H1 (cell line): ENCODE measurements at regions not wholly inside any gene's neighbourhood (a gene's known extent, or its start where the extent isn't known, plus 50 kb on each side); places are given as distances from the start of the nearest gene placed in this dataset.

Experiments
- CTCF ChIA-PET: fragments of 300-600 bp; sonication (Branson Sonifier 250); formaldehyde crosslinking; loops from one replicate; lab custom pipeline; 2021; ENCODE audit not compliant: partially characterized antibody; lab: Charles Lee
- POLR2A ChIA-PET: fragments of 300-600 bp; sonication (Branson Sonifier 250); formaldehyde crosslinking; loops from one replicate; lab custom pipeline; 2021; ENCODE audit warnings: inconsistent platforms; ENCODE audit not compliant: partially characterized antibody; lab: Charles Lee
- DNase-seq, 2 experiments: peaks; one replicate each; pipeline versions ENCODE4 v3.0.0 to v3.0.0-alpha.2; 2010 to 2022; ENCODE audit warnings: low spot score in 2 of 2, low read depth in 1 of 2, mixed read lengths in 1 of 2
- FAIRE-seq: peaks from 2 replicates; lab custom pipeline; 2011; peaks lifted over from hg19 to GRCh38; lab: Jason Lieb, UNC
- H2AFZ ChIP-seq: 2 replicates; pipeline ENCODE4 v1.8.1; 2012; ENCODE audit warnings: low read length, inconsistent platforms
- H2AK5ac ChIP-seq: 2 replicates; pipeline ENCODE4 v1.6.1; 2013; ENCODE audit warnings: low read depth, low read length
- H2BK120ac ChIP-seq: replicated peaks from 2 replicates; pipeline ENCODE3; 2013; ENCODE audit warnings: low read depth, low read length, inconsistent platforms
- H2BK12ac ChIP-seq: 2 replicates; pipeline ENCODE4 v1.6.1; 2013; ENCODE audit warnings: low read depth, low read length
- H2BK15ac ChIP-seq: 2 replicates; pipeline ENCODE4 v1.6.1; 2013; ENCODE audit warnings: low read length
- H2BK20ac ChIP-seq: 2 replicates; pipeline ENCODE4 v1.6.1; 2013; ENCODE audit warnings: low read length
- H2BK5ac ChIP-seq: 2 replicates; pipeline ENCODE4 v1.6.1; 2013; ENCODE audit warnings: low read depth, low read length
- H3K14ac ChIP-seq: 2 replicates; pipeline ENCODE4 v1.6.1; 2013; ENCODE audit warnings: inconsistent platforms; ENCODE audit not compliant: insufficient read length
- H3K18ac ChIP-seq: 2 replicates; pipeline ENCODE4 v1.6.1; 2013; ENCODE audit warnings: low read length; ENCODE audit errors: extremely low read depth
- H3K23ac ChIP-seq: 2 replicates; pipeline ENCODE4 v1.6.1; 2013; ENCODE audit warnings: inconsistent platforms; ENCODE audit not compliant: insufficient read length
- H3K23me2 ChIP-seq: 2 replicates; pipeline ENCODE4 v1.6.1; 2013; ENCODE audit warnings: low read depth, low read length
- H3K27ac ChIP-seq: 2 replicates; pipeline ENCODE4 v1.6.1; 2011; ENCODE audit warnings: low read depth, low read length, inconsistent platforms
- H3K27me3 ChIP-seq, 4 experiments: replicated peaks in 1 of 4; 1 replicate in 1 of 4; 2 replicates in 3 of 4; pipeline versions ENCODE4 v1.6.1 to v1.8.1; 2011 to 2013; ENCODE audit warnings: low read length in 3 of 4, mild to moderate bottlenecking in 3 of 4, inconsistent platforms in 2 of 4, mixed read lengths in 2 of 4, moderate library complexity in 1 of 4; ENCODE audit not compliant: control insufficient read depth in 3 of 4, insufficient read depth in 3 of 4; ENCODE audit errors: extremely low read depth in 1 of 4
- H3K36me3 ChIP-seq, 4 experiments: 2 replicates each; pipeline versions ENCODE4 v1.6.1 to v1.8.1; 2011 to 2013; ENCODE audit warnings: mild to moderate bottlenecking in 4 of 4, low read length in 3 of 4, moderate library complexity in 2 of 4, control low read depth in 1 of 4, inconsistent platforms in 1 of 4; ENCODE audit not compliant: insufficient read depth in 4 of 4, control insufficient read depth in 2 of 4
- H3K4ac ChIP-seq: replicated peaks from 2 replicates; pipeline ENCODE3; 2013; ENCODE audit warnings: low read length, low read depth, mixed read lengths, inconsistent platforms; ENCODE audit not compliant: insufficient read length
- H3K4me1 ChIP-seq, 4 experiments: replicated peaks in 1 of 4; 1 replicate in 1 of 4; 2 replicates in 3 of 4; pipeline versions ENCODE4 v1.6.1 to v1.8.1; 2011 to 2013; ENCODE audit warnings: low read length in 3 of 4, inconsistent platforms in 2 of 4, mixed read lengths in 1 of 4; ENCODE audit not compliant: insufficient read depth in 4 of 4, control insufficient read depth in 3 of 4
- H3K4me2 ChIP-seq, 2 experiments: 2 replicates each; pipeline versions ENCODE4 v1.6.1 to v1.8.1; 2011 to 2013; ENCODE audit warnings: low read depth in 2 of 2, low read length in 2 of 2, control low read depth in 1 of 2, inconsistent platforms in 1 of 2, mild to moderate bottlenecking in 1 of 2; ENCODE audit not compliant: insufficient read depth in 1 of 2
- H3K4me3 ChIP-seq, 4 experiments: fragments of 200-600, 300-600 bp in 1 of 4; sonication (generic), shearing (Covaris generic), sonication (Bioruptor Twin) in 1 of 4; 2 replicates each; pipeline versions ENCODE4 v1.5.1 to v1.8.1; 2011 to 2016; ENCODE audit warnings: low read length in 4 of 4, low read depth in 3 of 4, control low read depth in 2 of 4, inconsistent platforms in 2 of 4, mild to moderate bottlenecking in 2 of 4, mixed read lengths in 1 of 4, moderate library complexity in 1 of 4; ENCODE audit not compliant: insufficient read depth in 2 of 4; ENCODE audit errors: extremely low read depth in 1 of 4
- H3K56ac ChIP-seq: replicated peaks from 2 replicates; pipeline ENCODE3; 2013; ENCODE audit warnings: low read depth, mild to moderate bottlenecking, mixed read lengths, low read length, inconsistent platforms; ENCODE audit not compliant: insufficient read length
- H3K79me1 ChIP-seq: 2 replicates; pipeline ENCODE4 v1.6.1; 2013; ENCODE audit warnings: low read depth, low read length, control low read depth
- H3K79me2 ChIP-seq, 2 experiments: 2 replicates each; pipeline versions ENCODE4 v1.6.1 to v1.8.1; 2012 to 2013; ENCODE audit warnings: low read length in 2 of 2, mild to moderate bottlenecking in 2 of 2, inconsistent platforms in 1 of 2; ENCODE audit not compliant: insufficient read depth in 2 of 2, control insufficient read depth in 1 of 2
- H3K9ac ChIP-seq, 4 experiments: replicated peaks in 1 of 4; 1 replicate in 1 of 4; 2 replicates in 3 of 4; pipeline versions ENCODE4 v1.6.1 to v1.8.1; 2011 to 2013; ENCODE audit warnings: low read depth in 3 of 4, low read length in 3 of 4, control low read depth in 2 of 4, mild to moderate bottlenecking in 2 of 4, moderate library complexity in 2 of 4, inconsistent platforms in 1 of 4; ENCODE audit errors: extremely low read depth in 1 of 4
- H3K9me3 ChIP-seq, 2 experiments: 2 replicates each; pipeline versions ENCODE4 v1.6.1 to v1.8.1; 2012 to 2013; ENCODE audit warnings: mild to moderate bottlenecking in 2 of 2, moderate library complexity in 2 of 2, control low read depth in 1 of 2, inconsistent platforms in 1 of 2, low read depth in 1 of 2, low read length in 1 of 2, mixed read lengths in 1 of 2; ENCODE audit not compliant: insufficient read depth in 2 of 2
- H4K20me1 ChIP-seq, 2 experiments: replicated peaks in 1 of 2; 2 replicates each; pipeline versions ENCODE3 to v1.8.1; 2011 to 2013; ENCODE audit warnings: inconsistent platforms in 2 of 2, low read length in 2 of 2, mild to moderate bottlenecking in 1 of 2; ENCODE audit not compliant: insufficient read depth in 2 of 2, control insufficient read depth in 1 of 2
- H4K5ac ChIP-seq: 2 replicates; pipeline ENCODE4 v1.6.1; 2013; ENCODE audit warnings: low read length, low read depth, mixed read lengths, inconsistent platforms; ENCODE audit not compliant: insufficient read length
- H4K8ac ChIP-seq: 2 replicates; pipeline ENCODE4 v1.8.0; 2013; ENCODE audit warnings: mild to moderate bottlenecking, moderate library complexity, low read length, inconsistent platforms; ENCODE audit not compliant: insufficient read depth; ENCODE audit errors: extremely low read depth
- H4K91ac ChIP-seq: replicated peaks from 2 replicates; pipeline ENCODE3; 2013; ENCODE audit warnings: low read length, mixed read lengths, inconsistent platforms; ENCODE audit not compliant: insufficient read length
- BACH1 ChIP-seq: IDR thresholded peaks from 2 replicates; pipeline ENCODE4 v1.6.1; 2012; ENCODE audit warnings: low read length, improper control_type of control experiment
- BRCA1 ChIP-seq: IDR thresholded peaks from 2 replicates; pipeline ENCODE4 v1.6.1; 2012; ENCODE audit warnings: low read depth, low read length, improper control_type of control experiment
- GABPA ChIP-seq: IDR thresholded peaks from 2 replicates; pipeline ENCODE4 v1.6.1; 2011; ENCODE audit warnings: mild to moderate bottlenecking, low read length, moderate library complexity, borderline replicate concordance; ENCODE audit not compliant: insufficient read depth
- JUND ChIP-seq: IDR thresholded peaks from 2 replicates; pipeline ENCODE4 v1.6.1; 2011; ENCODE audit warnings: mild to moderate bottlenecking, improper control_type of control experiment, low read length
- PHF8 ChIP-seq: fragments of 200-600 bp; sonication (generic); conservative IDR thresholded peaks from 2 replicates; pipeline ENCODE4 v1.7.1; 2012; ENCODE audit warnings: low read depth, mild to moderate bottlenecking, inconsistent platforms, low read length, moderate library complexity
- RNF2 ChIP-seq: fragments of 200-900, 300-1000 bp; sonication (generic); IDR thresholded peaks from 2 replicates; pipeline ENCODE4 v1.7.1; 2016; ENCODE audit warnings: borderline replicate concordance, low read depth, mild to moderate bottlenecking, antibody characterized with exemption, low read length; ENCODE audit not compliant: poor library complexity, severe bottlenecking; ENCODE audit errors: missing control alignments
- SIRT6 ChIP-seq: IDR thresholded peaks from one replicate; pipeline ENCODE4 v1.7.1; 2012; ENCODE audit warnings: low read length, inconsistent platforms
- ZNF274 ChIP-seq: IDR thresholded peaks from 2 replicates; pipeline ENCODE4 v1.7.0; 2012; ENCODE audit warnings: low read length, borderline replicate concordance; ENCODE audit errors: extremely low read depth
- WGBS, 2 experiments: shearing (Covaris generic) in 1 of 2; methylation state at CpG; one replicate each; pipeline versions ENCODE4 v1.1.6 to v1.1.7; 2013 to 2015; ENCODE audit warnings: low lambda C conversion rate in 2 of 2, mixed read lengths in 2 of 2, inconsistent platforms in 1 of 2, low coverage in 1 of 2, missing lambda C conversion rate in 1 of 2; ENCODE audit not compliant: insufficient replicate concordance in 2 of 2, insufficient coverage in 1 of 2, insufficient read length in 1 of 2; ENCODE audit errors: extremely low coverage in 1 of 2, missing lambda C conversion rate in 1 of 2; 5-methylcytosine and 5-hydroxymethylcytosine counted together
- TF ChIP-seq, protein P1 (sequence below): IDR thresholded peaks from 2 replicates; pipeline ENCODE4 v1.6.1; 2012; ENCODE audit warnings: inconsistent platforms
- TF ChIP-seq, protein P2 (sequence below): IDR thresholded peaks from 2 replicates; pipeline ENCODE4 v1.6.1; 2012; ENCODE audit warnings: low read length, inconsistent platforms
- TF ChIP-seq, protein P3 (sequence below): IDR thresholded peaks from 2 replicates; pipeline ENCODE4 v1.6.1; 2011; ENCODE audit warnings: low read length, improper control_type of control experiment

DNA sequence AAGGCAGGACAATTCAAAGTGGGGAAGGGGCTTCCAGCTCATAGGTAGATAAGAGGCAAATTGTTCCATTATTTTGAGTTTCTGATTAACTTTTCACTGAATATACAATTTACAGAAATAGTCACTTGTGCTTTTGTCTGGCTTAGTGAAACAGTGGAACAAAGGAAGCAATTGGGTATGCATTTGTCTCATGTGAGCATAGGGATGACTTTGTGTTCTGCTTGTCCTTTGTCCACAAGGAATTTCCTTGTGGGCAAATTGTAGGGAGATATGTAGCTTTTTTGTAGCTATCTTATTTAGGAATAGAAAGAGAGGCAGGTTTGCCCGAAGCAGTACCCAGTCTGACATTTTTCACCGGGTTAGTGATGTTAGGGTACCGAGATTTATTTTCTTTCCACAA is 1224.8 kb downstream of the SLITRK1 start:
- Histone ChIP-seq H3K14ac (no peak overlapping the region), H4K20me1 (no peaks in the 10 kb centered on the region), H3K4me1 (no peaks in the 10 kb centered on the region), H3K79me2 (no peaks in the 10 kb centered on the region), H2BK15ac (no peak overlapping the region), H3K27ac (no peak overlapping the region), H3K18ac (no peak overlapping the region), H4K8ac (no peak overlapping the region), H3K4me2 (no peak overlapping the region), H3K79me1 (no peaks in the 10 kb centered on the region), H2AK5ac (no peak overlapping the region), H3K27me3 (no peaks in the 10 kb centered on the region), H3K9me3 (no peaks in the 10 kb centered on the region), H3K9ac (no peak overlapping the region), H2BK12ac (no peak overlapping the region), H2BK120ac (no peak overlapping the region), H3K23ac (no peak overlapping the region), H3K4me3 (no peak overlapping the region), H4K91ac (no peak overlapping the region), H3K36me3 (no peaks in the 10 kb centered on the region), H2AFZ (no peak overlapping the region), H4K5ac (no peak overlapping the region), H3K23me2 (no peaks in the 10 kb centered on the region), H3K4ac (no peak overlapping the region), H3K56ac (no peak overlapping the region), H2BK5ac (no peak overlapping the region), H2BK20ac (no peak overlapping the region)
- ChIA-PET CTCF (no interaction called here), POLR2A (no interaction called here)
- no peak for DNase-seq
- FAIRE-seq: no peak
- 83% methylated on average over 3 of the region's 3 CpGs; no CpG with 5 or more reads in 1 of the 2 experiments for WGBS, 2 experiments
- TF ChIP-seq, protein P1, sequence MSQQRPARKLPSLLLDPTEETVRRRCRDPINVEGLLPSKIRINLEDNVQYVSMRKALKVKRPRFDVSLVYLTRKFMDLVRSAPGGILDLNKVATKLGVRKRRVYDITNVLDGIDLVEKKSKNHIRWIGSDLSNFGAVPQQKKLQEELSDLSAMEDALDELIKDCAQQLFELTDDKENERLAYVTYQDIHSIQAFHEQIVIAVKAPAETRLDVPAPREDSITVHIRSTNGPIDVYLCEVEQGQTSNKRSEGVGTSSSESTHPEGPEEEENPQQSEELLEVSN: no peak
- TF ChIP-seq BRCA1 (no peak), RNF2 (no peak), SIRT6 (no peak), JUND (no peak), PHF8 (no peak), GABPA (no peak), BACH1 (no peak), ZNF274 (no peak)
- TF ChIP-seq, protein P2, sequence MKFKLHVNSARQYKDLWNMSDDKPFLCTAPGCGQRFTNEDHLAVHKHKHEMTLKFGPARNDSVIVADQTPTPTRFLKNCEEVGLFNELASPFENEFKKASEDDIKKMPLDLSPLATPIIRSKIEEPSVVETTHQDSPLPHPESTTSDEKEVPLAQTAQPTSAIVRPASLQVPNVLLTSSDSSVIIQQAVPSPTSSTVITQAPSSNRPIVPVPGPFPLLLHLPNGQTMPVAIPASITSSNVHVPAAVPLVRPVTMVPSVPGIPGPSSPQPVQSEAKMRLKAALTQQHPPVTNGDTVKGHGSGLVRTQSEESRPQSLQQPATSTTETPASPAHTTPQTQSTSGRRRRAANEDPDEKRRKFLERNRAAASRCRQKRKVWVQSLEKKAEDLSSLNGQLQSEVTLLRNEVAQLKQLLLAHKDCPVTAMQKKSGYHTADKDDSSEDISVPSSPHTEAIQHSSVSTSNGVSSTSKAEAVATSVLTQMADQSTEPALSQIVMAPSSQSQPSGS: no peak
- TF ChIP-seq, protein P3, sequence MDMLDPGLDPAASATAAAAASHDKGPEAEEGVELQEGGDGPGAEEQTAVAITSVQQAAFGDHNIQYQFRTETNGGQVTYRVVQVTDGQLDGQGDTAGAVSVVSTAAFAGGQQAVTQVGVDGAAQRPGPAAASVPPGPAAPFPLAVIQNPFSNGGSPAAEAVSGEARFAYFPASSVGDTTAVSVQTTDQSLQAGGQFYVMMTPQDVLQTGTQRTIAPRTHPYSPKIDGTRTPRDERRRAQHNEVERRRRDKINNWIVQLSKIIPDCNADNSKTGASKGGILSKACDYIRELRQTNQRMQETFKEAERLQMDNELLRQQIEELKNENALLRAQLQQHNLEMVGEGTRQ: no peak
